ENCODE measurements at regions not wholly inside any gene's neighbourhood (a gene's known extent, or its start where the extent isn't known, plus 50 kb on each side); places are given as distances from the start of the nearest gene placed in this dataset.
"Not testable (repeated sequence)": the region's sequence is repeated elsewhere in the genome, so short reads cannot be mapped to it uniquely, and the experiment has no call there.

- DNase-seq, result no peak
Measured at GRCh38 chr9:7739595-7739994, 60.0 kb downstream of the DMAC1 start.

GRCh38 chr9:7735311-7735710 is 64.3 kb downstream of the DMAC1 start:
- DNase-seq, result no peak

- no peak for DNase-seq
Measured at GRCh38 chr9:7730164-7730445, 69.5 kb downstream of the DMAC1 start.

- DNase-seq, result no peak
Measured at GRCh38 chr9:7729371-7730163, 70.0 kb downstream of the DMAC1 start.

- no peak for DNase-seq
Measured at GRCh38 chr9:7721291-7721690, 78.3 kb downstream of the DMAC1 start.

- DNase-seq, result not testable (repeated sequence)
Measured at GRCh38 chr9:7713088-7713487, 86.5 kb downstream of the DMAC1 start.

- DNase-seq, result no peak
Measured at GRCh38 chr9:7710686-7711085, 88.9 kb downstream of the DMAC1 start.

GRCh38 chr9:7707934-7708333 is 91.6 kb downstream of the DMAC1 start:
- DNase-seq, result no peak

GRCh38 chr9:7704543-7704942 is 95.0 kb downstream of the DMAC1 start:
- no peak for DNase-seq

- no peak for DNase-seq
Measured at GRCh38 chr9:7691909-7692308, 107.7 kb downstream of the DMAC1 start.

- no peak for DNase-seq
Measured at GRCh38 chr9:7690014-7690413, 109.6 kb downstream of the DMAC1 start.

- no peak for DNase-seq
Measured at GRCh38 chr9:7688626-7689025, 111.0 kb downstream of the DMAC1 start.

GRCh38 chr9:7676609-7677156 is 122.9 kb downstream of the DMAC1 start:
- DNase-seq, result no peak

- DNase-seq, result no peak
Measured at GRCh38 chr9:7671847-7672246, 127.7 kb downstream of the DMAC1 start.

- DNase-seq, result no peak
Measured at GRCh38 chr9:7668541-7668940, 131.0 kb downstream of the DMAC1 start.

- no peak for DNase-seq
Measured at GRCh38 chr9:7665874-7666273, 133.7 kb downstream of the DMAC1 start.

GRCh38 chr9:7659766-7660165 is 139.8 kb downstream of the DMAC1 start:
- DNase-seq, result no peak

GRCh38 chr9:7656636-7657035 is 142.9 kb downstream of the DMAC1 start:
- DNase-seq, result no peak

- no peak for DNase-seq
Measured at GRCh38 chr9:7653262-7653661, 146.3 kb downstream of the DMAC1 start.

GRCh38 chr9:7640231-7640630 is 159.3 kb downstream of the DMAC1 start:
- DNase-seq, result no peak

- DNase-seq, result no peak
Measured at GRCh38 chr9:7639471-7639870, 160.1 kb downstream of the DMAC1 start.

- DNase-seq, result no peak
Measured at GRCh38 chr9:7636838-7637467, 162.6 kb downstream of the DMAC1 start.

- no peak for DNase-seq
Measured at GRCh38 chr9:7636309-7636708, 163.3 kb downstream of the DMAC1 start.

- DNase-seq, result peak; percentile 62
Measured at GRCh38 chr9:7626571-7627029, 173.0 kb downstream of the DMAC1 start.

- DNase-seq, result no peak
Measured at GRCh38 chr9:7622481-7622880, 177.1 kb downstream of the DMAC1 start.
